Uterus (tissue), 2 donors: ENCODE measurements at regions not wholly inside any gene's neighbourhood (a gene's known extent, or its start where the extent isn't known, plus 50 kb on each side); places are given as distances from the start of the nearest gene placed in this dataset.

Experiments
- POLR2A ChIP-seq, 2 donors: fragments of 450-650 bp; IDR thresholded peaks; one replicate each; pipeline ENCODE4 v1.6.1; 2016; ENCODE audit warnings: antibody characterized with exemption in 2 of 2, mild to moderate bottlenecking in 1 of 2, moderate library complexity in 1 of 2
- TF ChIP-seq, protein P1 (sequence below), 4 experiments: fragments of 200-600 bp in 2 of 4; fragments of 450-650 bp in 2 of 4; sonication (generic) in 2 of 4; IDR thresholded peaks; one replicate each; pipeline ENCODE4 v1.5.1; 2016 to 2019; ENCODE audit warnings: antibody characterized with exemption in 4 of 4, mild to moderate bottlenecking in 2 of 4, moderate library complexity in 1 of 4

DNA sequence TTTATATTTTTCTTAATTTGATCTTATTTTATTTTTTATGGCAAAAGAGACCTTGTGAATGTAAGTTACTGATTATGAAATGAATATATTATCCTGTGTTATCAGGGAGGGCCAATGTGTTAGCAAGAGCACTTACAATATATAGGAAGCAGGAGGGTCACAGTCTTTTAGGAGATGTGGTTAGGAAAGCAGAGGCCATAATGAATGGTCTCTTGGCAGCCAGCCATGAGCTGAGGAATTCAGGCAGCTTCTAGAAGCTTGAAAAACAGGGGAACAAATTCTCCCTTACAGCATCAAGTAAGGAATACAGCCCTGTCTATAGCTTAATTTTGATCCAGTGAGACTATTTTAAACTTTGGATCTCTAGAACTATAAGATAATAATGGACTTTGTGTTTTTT lies 2374.6 kb downstream of the PCDH9 start:
- TF ChIP-seq, protein P1, sequence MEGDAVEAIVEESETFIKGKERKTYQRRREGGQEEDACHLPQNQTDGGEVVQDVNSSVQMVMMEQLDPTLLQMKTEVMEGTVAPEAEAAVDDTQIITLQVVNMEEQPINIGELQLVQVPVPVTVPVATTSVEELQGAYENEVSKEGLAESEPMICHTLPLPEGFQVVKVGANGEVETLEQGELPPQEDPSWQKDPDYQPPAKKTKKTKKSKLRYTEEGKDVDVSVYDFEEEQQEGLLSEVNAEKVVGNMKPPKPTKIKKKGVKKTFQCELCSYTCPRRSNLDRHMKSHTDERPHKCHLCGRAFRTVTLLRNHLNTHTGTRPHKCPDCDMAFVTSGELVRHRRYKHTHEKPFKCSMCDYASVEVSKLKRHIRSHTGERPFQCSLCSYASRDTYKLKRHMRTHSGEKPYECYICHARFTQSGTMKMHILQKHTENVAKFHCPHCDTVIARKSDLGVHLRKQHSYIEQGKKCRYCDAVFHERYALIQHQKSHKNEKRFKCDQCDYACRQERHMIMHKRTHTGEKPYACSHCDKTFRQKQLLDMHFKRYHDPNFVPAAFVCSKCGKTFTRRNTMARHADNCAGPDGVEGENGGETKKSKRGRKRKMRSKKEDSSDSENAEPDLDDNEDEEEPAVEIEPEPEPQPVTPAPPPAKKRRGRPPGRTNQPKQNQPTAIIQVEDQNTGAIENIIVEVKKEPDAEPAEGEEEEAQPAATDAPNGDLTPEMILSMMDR (IDR thresholded peaks at IDR 0.05), result no peak
- TF ChIP-seq POLR2A (IDR thresholded peaks at IDR 0.05), result no peak
